Fibroblast of lung (primary cell): ENCODE measurements at regions not wholly inside any gene's neighbourhood (a gene's known extent, or its start where the extent isn't known, plus 50 kb on each side); places are given as distances from the start of the nearest gene placed in this dataset.

Experiments used
- DNase-seq, 2 donors: peaks; one replicate each; pipeline versions ENCODE4 v3.0.0 to v3.0.0-alpha.2; 2010; ENCODE audit warnings: low read depth in 2 of 2
- H2AFZ ChIP-seq: 2 replicates; pipeline ENCODE4 v1.5.1; 2012; ENCODE audit warnings: low read length, control low read depth, inconsistent platforms
- H3K27ac ChIP-seq: 2 replicates; pipeline ENCODE4 v1.5.1; 2011; ENCODE audit warnings: low read length, control low read depth; ENCODE audit not compliant: insufficient read depth
- H3K27me3 ChIP-seq: 2 replicates; pipeline ENCODE4 v1.5.1; 2011; ENCODE audit warnings: mild to moderate bottlenecking, low read length; ENCODE audit not compliant: control insufficient read depth, insufficient read depth
- H3K36me3 ChIP-seq: 2 replicates; pipeline ENCODE4 v1.5.1; 2011; ENCODE audit warnings: low read length; ENCODE audit not compliant: control insufficient read depth, insufficient read depth
- H3K4me1 ChIP-seq: 2 replicates; pipeline ENCODE4 v1.5.1; 2011; ENCODE audit warnings: low read length; ENCODE audit not compliant: control insufficient read depth, insufficient read depth; ENCODE audit errors: extremely low read depth
- H3K4me2 ChIP-seq: 2 replicates; pipeline ENCODE4 v1.5.1; 2011; ENCODE audit warnings: low read length, control low read depth; ENCODE audit not compliant: insufficient read depth; ENCODE audit errors: extremely low read depth
- H3K4me3 ChIP-seq, 4 experiments: fragments of 200-600 bp in 1 of 4; sonication (generic) in 1 of 4; replicated peaks in 1 of 4; 2 replicates each; pipeline ENCODE4 v1.5.1; 2011 to 2016; ENCODE audit warnings: low read length in 4 of 4, low read depth in 3 of 4, mild to moderate bottlenecking in 3 of 4, control low read depth in 2 of 4, inconsistent platforms in 1 of 4, mixed read lengths in 1 of 4; ENCODE audit not compliant: insufficient read depth in 1 of 4; ENCODE audit errors: control extremely low read depth in 1 of 4
- H3K79me2 ChIP-seq: 2 replicates; pipeline ENCODE4 v1.5.1; 2012; ENCODE audit warnings: mild to moderate bottlenecking, low read length, inconsistent platforms; ENCODE audit not compliant: control insufficient read depth, insufficient read depth
- H3K9ac ChIP-seq: 2 replicates; pipeline ENCODE4 v1.5.1; 2011; ENCODE audit warnings: mild to moderate bottlenecking, low read length, control low read depth; ENCODE audit not compliant: insufficient read depth
- H3K9me3 ChIP-seq: 2 replicates; pipeline ENCODE4 v1.5.1; 2012; ENCODE audit warnings: low read depth, low read length; ENCODE audit not compliant: control insufficient read depth, insufficient read depth
- H4K20me1 ChIP-seq: 2 replicates; pipeline ENCODE4 v1.5.1; 2011; ENCODE audit warnings: low read length; ENCODE audit not compliant: control insufficient read depth, insufficient read depth; ENCODE audit errors: extremely low read depth
- CTCF ChIP-seq, 2 donors: IDR thresholded peaks in 1 of 2; conservative IDR thresholded peaks in 1 of 2; 1 replicate in 1 of 2; 2 replicates in 1 of 2; pipeline ENCODE4 v1.5.1; 2011 to 2012; ENCODE audit warnings: low read length in 2 of 2, control low read depth in 1 of 2, inconsistent platforms in 1 of 2, low read depth in 1 of 2, mild to moderate bottlenecking in 1 of 2
- EZH2 ChIP-seq: IDR thresholded peaks from 2 replicates; pipeline ENCODE4 v1.5.1; 2012; ENCODE audit warnings: low read length, control low read depth, mild to moderate bottlenecking; ENCODE audit errors: missing control alignments

DNA sequence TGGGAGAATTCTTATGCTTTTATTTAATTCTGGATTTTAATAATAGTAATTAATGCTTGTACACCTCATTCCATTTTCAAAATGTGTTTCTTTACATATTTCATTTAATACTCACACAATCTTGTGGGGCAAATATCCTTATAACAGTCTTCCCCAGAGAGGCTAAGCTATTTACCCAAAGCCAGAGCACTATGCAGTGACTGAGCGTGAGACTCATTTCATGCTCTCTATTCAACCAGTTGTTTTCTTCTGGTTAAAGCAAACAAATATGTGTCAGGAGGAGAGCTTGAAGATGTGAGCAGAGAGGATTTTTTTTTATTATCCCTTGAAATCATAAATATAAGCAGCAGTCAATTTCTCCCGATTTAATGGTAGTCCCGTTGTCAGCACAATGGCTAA is 548.3 kb upstream of the TBL1XR1 start:
- no peaks in the 10 kb centered on the region for H3K36me3 ChIP-seq
- no peaks in the 10 kb centered on the region for H4K20me1 ChIP-seq
- peaks cover 2% of the 10 kb centered on the region for H3K4me1 ChIP-seq
- TF ChIP-seq EZH2 = no peak
- no peak for TF ChIP-seq CTCF (conservative IDR thresholded peaks at IDR 0.05 in 1 of 2, IDR thresholded peaks at IDR 0.05 in 1 of 2; ENCODE audit: low read depth in 1 of 2, low read length in 2 of 2)
- H2AFZ ChIP-seq = no peak overlapping the region
- no peak for DNase-seq
- H3K27me3 ChIP-seq = no peaks in the 10 kb centered on the region
- H3K9ac ChIP-seq = no peak overlapping the region
- H3K9me3 ChIP-seq = no peaks in the 10 kb centered on the region
- H3K27ac ChIP-seq = no peak overlapping the region
- no peaks in the 10 kb centered on the region for H3K79me2 ChIP-seq
- no peak overlapping the region for H3K4me2 ChIP-seq
- no peak overlapping the region for H3K4me3 ChIP-seq

DNA sequence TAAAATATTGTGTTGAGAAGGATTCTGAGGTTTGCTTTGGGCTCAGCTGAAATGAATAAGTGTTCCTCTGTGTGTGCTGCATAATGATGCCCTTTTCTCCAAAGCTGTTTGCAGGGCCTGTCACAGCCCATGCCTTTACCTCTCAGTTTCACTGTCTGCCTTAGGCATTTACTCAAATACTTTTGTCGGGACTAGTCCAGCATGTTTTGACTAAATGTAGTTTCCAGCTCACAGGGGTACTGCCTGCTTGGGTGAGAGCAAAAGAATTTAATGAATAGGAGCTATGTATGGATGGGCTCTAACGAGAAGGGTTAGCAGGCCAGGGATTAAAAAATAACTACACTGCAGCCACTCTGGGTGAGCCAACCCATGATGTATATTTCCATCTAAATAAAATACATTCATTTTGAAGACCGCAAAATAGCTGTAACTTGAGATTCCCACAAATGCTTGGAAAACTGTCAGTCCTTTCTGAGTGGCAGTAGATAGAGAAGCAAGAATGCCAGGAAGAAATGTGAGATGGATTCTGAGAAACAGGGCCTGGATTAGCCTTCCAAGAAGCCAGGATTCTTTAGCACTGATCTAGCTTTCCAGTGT is 549.2 kb upstream of the TBL1XR1 start:
- DNase-seq = peak; percentile 82 to 86
- no peak overlapping the region for H3K27ac ChIP-seq
- no peaks in the 10 kb centered on the region for H4K20me1 ChIP-seq
- peaks cover 2% of the 10 kb centered on the region for H3K4me1 ChIP-seq
- H3K36me3 ChIP-seq = no peaks in the 10 kb centered on the region
- H3K4me2 ChIP-seq = no peak overlapping the region
- no peak overlapping the region for H3K9ac ChIP-seq
- no peak overlapping the region for H2AFZ ChIP-seq
- no peak overlapping the region for H3K4me3 ChIP-seq
- no peaks in the 10 kb centered on the region for H3K9me3 ChIP-seq
- TF ChIP-seq CTCF (conservative IDR thresholded peaks at IDR 0.05 in 1 of 2, IDR thresholded peaks at IDR 0.05 in 1 of 2; ENCODE audit: low read depth in 1 of 2, low read length in 2 of 2) = no peak
- no peak for TF ChIP-seq EZH2
- no peaks in the 10 kb centered on the region for H3K79me2 ChIP-seq
- no peaks in the 10 kb centered on the region for H3K27me3 ChIP-seq

DNA sequence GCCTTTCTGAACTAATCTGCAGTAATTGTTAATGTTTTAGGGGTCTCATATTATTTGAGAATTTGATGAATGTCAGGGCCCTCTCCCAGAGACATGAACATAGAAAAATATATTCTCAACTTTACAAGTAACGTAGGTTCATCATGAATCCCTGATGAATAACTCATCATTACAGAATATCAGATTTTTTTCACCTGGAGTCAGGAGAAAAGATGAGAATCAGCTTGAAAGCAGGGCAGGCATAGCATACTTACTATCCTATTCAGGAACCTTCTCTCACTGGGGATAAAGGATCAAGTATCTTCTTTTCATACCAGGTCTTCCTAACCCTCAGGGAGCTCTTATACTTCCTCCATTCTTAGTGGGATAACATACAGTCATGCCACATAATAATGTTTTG is 552.6 kb upstream of the TBL1XR1 start:
- peaks cover 5% of the 10 kb centered on the region for H3K4me1 ChIP-seq
- no peak overlapping the region for H3K9ac ChIP-seq
- DNase-seq = no peak
- no peaks in the 10 kb centered on the region for H3K79me2 ChIP-seq
- no peaks in the 10 kb centered on the region for H3K36me3 ChIP-seq
- no peaks in the 10 kb centered on the region for H3K9me3 ChIP-seq
- H4K20me1 ChIP-seq = no peaks in the 10 kb centered on the region
- H3K4me2 ChIP-seq = no peak overlapping the region
- no peak overlapping the region for H2AFZ ChIP-seq
- no peak for TF ChIP-seq EZH2
- no peak for TF ChIP-seq CTCF (conservative IDR thresholded peaks at IDR 0.05 in 1 of 2, IDR thresholded peaks at IDR 0.05 in 1 of 2; ENCODE audit: low read depth in 1 of 2, low read length in 2 of 2)
- no peak overlapping the region for H3K4me3 ChIP-seq
- no peak overlapping the region for H3K27ac ChIP-seq
- H3K27me3 ChIP-seq = no peaks in the 10 kb centered on the region
